Mammary epithelial cell (primary cell): ENCODE measurements at regions not wholly inside any gene's neighbourhood (a gene's known extent, or its start where the extent isn't known, plus 50 kb on each side); places are given as distances from the start of the nearest gene placed in this dataset.

Source experiments
- CTCF ChIP-seq, 2 donors: IDR thresholded peaks in 1 of 2; conservative IDR thresholded peaks in 1 of 2; 2 replicates each; pipeline ENCODE4 v1.5.1; 2011 to 2012; ENCODE audit warnings: inconsistent platforms in 2 of 2, low read length in 2 of 2, mild to moderate bottlenecking in 2 of 2, control low read depth in 1 of 2, low read depth in 1 of 2; ENCODE audit not compliant: insufficient read depth in 1 of 2; ENCODE audit errors: extremely low read depth in 1 of 2
- EZH2 ChIP-seq: IDR thresholded peaks from 2 replicates; pipeline ENCODE4 v1.6.1; 2012; ENCODE audit warnings: low read length, inconsistent platforms, borderline replicate concordance

- TF ChIP-seq EZH2 (no peak), CTCF (conservative IDR thresholded peaks at IDR 0.05 in 1 of 2, IDR thresholded peaks at IDR 0.05 in 1 of 2; ENCODE audit: extremely low read depth in 1 of 2, insufficient read depth in 1 of 2, low read depth in 1 of 2, low read length in 2 of 2) (peak; percentile 21 to 50)
Observed at GRCh38 chr13:90365130-90365529, 982.4 kb upstream of the MIR17HG start.
